Mucosa of descending colon (tissue), 3 donors: ENCODE measurements at regions not wholly inside any gene's neighbourhood (a gene's known extent, or its start where the extent isn't known, plus 50 kb on each side); places are given as distances from the start of the nearest gene placed in this dataset.

Experiments
- ATAC-seq: fragments of 200-7000 bp; cut with Tn5 transposase; one replicate; pipeline ENCODE4 v1.9.1; 2020; ENCODE audit warnings: mild to moderate bottlenecking, moderate library complexity
- DNase-seq, 3 donors: peaks; one replicate each; pipeline ENCODE4 v3.0.0-alpha.2; 2020
- H3K36me3 ChIP-seq: fragments of 200-600 bp; one replicate; pipeline ENCODE4 v1.8.0; 2021; ENCODE audit warnings: low read depth, mild to moderate bottlenecking
- H3K4me1 ChIP-seq: fragments of 200-600 bp; one replicate; pipeline ENCODE4 v1.8.0; 2021; ENCODE audit warnings: low read depth, mild to moderate bottlenecking
- H3K4me3 ChIP-seq: fragments of 200-600 bp; one replicate; pipeline ENCODE4 v1.8.0; 2021; ENCODE audit warnings: mild to moderate bottlenecking
- H3K9me3 ChIP-seq: fragments of 200-600 bp; one replicate; pipeline ENCODE4 v1.8.0; 2021; ENCODE audit warnings: mild to moderate bottlenecking
- intact Hi-C, 2 donors: fragments of 100-400 bp; cut with DNase I in 1 of 2; cut with micrococcal nuclease in 1 of 2; formaldehyde crosslinking; loops; one replicate each; pipeline versions ENCODE4 v1.11.0 to v1.11.1; 2022; cut with DNase I, micrococcal nuclease
- TF ChIP-seq, protein P1 (sequence below): fragments of 200-600 bp; IDR thresholded peaks from one replicate; pipeline ENCODE4 v1.8.0; 2022; ENCODE audit warnings: antibody characterized with exemption, mild to moderate bottlenecking
- donor health status: DM: no; HTN: no; CAD: no; lungs with moderate emphysema.
- donor health status: DM: no; HTN: no; CAD: no.
- donor health status: DM: no; HTN: yes; CAD: no.

- TF ChIP-seq, protein P1, sequence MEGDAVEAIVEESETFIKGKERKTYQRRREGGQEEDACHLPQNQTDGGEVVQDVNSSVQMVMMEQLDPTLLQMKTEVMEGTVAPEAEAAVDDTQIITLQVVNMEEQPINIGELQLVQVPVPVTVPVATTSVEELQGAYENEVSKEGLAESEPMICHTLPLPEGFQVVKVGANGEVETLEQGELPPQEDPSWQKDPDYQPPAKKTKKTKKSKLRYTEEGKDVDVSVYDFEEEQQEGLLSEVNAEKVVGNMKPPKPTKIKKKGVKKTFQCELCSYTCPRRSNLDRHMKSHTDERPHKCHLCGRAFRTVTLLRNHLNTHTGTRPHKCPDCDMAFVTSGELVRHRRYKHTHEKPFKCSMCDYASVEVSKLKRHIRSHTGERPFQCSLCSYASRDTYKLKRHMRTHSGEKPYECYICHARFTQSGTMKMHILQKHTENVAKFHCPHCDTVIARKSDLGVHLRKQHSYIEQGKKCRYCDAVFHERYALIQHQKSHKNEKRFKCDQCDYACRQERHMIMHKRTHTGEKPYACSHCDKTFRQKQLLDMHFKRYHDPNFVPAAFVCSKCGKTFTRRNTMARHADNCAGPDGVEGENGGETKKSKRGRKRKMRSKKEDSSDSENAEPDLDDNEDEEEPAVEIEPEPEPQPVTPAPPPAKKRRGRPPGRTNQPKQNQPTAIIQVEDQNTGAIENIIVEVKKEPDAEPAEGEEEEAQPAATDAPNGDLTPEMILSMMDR = no peak
- H3K4me3 ChIP-seq = no peak overlapping the region
- ATAC-seq (no peak), DNase-seq (no peak)
- H3K4me1 ChIP-seq = no peaks in the 10 kb centered on the region
- no peaks in the 10 kb centered on the region for H3K36me3 ChIP-seq
- no peaks in the 10 kb centered on the region for H3K9me3 ChIP-seq
- intact Hi-C loops = no loop called here
Observed at GRCh38 chr3:153757839-153758238, 363.4 kb upstream of the ARHGEF26 start.

DNA sequence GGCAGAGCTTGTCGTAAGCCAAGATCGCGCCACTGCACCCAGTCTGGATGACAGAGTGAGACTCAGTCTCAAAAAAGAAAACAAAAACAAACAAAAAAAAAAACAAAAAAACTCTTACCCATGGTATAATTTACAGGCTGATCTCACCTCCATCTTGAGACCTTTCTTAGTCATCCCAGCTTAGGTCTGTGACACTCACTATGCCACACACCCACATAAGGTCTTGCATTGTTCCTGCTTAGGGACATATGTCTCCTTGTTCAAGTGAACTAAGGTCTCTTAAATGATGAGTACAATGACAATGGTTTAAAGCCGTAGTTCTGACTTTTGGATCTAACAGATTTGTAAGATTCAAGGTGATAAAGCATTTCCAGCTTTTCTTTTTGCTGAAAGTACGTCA is 360.2 kb upstream of the ARHGEF26 start:
- no peak for ATAC-seq
- no peak for DNase-seq
- H3K36me3 ChIP-seq = no peaks in the 10 kb centered on the region
- TF ChIP-seq, protein P1 = no peak
- H3K4me1 ChIP-seq = no peaks in the 10 kb centered on the region
- no peak overlapping the region for H3K4me3 ChIP-seq
- intact Hi-C loops = loop anchor here in 1 of 2 donors (10.0 kb wide), 1 partner anchor 716 kb away; no protein-coding TSS in a partner anchor
- no peaks in the 10 kb centered on the region for H3K9me3 ChIP-seq

DNA sequence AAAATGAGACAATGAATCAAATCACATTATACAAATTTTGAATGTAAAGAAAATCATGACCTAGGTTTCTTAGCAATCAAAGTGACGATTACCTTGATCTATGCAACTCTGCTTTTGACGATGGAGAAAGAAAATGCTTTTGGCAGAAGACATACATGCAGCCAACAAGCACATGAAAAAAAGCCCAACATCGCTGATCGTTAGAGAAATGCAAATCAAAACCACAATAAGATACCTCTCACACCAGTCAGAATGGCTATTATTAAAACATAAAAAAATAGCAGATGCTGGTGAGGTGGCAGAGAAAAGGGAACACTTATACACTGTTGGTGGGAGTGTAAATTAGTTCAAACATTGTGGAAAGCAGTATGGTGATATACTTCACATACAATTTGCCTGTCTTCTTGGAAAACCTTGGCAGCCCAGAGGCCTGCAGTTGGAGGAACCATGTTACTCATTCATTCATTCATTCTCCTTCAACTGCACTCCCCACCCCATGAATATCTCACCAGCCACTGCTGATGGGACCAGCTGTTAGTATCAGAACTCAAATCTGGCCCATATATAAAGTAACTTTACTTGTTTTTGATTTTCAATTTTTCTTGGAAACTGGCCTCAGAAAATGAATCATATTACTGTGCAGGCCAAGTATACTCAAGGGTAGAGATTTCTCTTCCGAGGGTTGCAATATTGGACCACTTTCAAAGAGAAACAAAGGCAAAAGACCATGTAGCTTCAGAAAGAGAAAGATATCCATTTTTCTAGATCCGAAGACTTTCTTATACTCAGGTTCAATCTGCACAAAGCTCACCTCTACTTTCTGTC is 358.6 kb upstream of the ARHGEF26 start:
- H3K36me3 ChIP-seq = no peaks in the 10 kb centered on the region
- TF ChIP-seq, protein P1 = no peak
- no peaks in the 10 kb centered on the region for H3K9me3 ChIP-seq
- no peak for DNase-seq
- H3K4me3 ChIP-seq = no peak overlapping the region
- no peak for ATAC-seq
- intact Hi-C loops = loop anchor here in 1 of 2 donors (10.0 kb wide), 1 partner anchor 718 kb away; no protein-coding TSS in a partner anchor
- no peaks in the 10 kb centered on the region for H3K4me1 ChIP-seq

- H3K36me3 ChIP-seq = no peaks in the 10 kb centered on the region
- no peak for DNase-seq
- intact Hi-C loops = loop anchor here (2.0 to 10.0 kb wide), 3 partner anchors 63 to 741 kb away; no protein-coding TSS in a partner anchor
- H3K9me3 ChIP-seq = peaks cover 3% of the 10 kb centered on the region
- ATAC-seq = peak; percentile 35
- no peaks in the 10 kb centered on the region for H3K4me1 ChIP-seq
- no peak overlapping the region for H3K4me3 ChIP-seq
- TF ChIP-seq, protein P1 = no peak
Observed at GRCh38 chr3:153767601-153768560, 353.3 kb upstream of the ARHGEF26 start.

DNA sequence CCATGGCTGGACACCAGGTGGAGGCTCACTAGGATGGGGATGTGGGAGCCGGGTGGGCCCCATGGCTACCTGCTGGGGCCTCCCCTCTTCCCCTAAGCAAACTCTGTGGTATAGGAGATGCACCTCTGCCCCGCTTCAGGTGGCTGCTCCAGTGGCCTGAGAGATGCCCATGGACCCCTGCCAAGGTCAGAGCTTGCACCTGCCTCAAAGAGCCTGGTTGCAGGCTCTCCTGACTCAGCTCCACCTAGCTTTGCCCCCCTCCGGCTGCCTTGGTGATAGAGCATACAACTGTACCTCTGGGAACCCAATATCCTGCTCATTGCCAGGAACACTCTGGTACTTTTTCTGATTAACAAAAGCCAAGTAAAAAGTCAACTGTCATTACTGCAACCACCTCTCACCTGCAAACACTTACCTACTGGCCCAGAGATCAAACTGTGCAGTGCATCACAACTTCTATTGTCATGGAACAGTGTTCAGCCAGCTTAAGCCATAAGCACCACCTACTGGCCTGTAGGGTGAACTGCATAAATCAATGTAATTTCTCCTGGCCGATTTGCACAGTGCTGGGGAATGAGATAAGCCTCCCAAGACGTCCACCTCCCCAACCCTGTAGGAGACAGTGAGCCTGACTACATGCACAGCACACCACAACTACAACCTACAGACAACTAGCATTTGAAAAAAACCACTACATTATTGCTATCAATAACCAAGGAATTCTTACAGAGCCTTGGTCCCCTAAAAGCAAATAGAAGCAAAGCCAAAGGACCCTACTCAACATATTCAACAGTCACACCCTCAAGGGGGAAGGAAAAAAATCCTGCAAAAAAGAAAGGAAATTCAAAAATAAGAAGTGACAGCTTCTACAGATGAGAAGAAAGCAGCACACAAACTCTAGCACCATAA is 352.4 kb upstream of the ARHGEF26 start:
- TF ChIP-seq, protein P1 = peak; percentile 63
- Histone ChIP-seq H3K9me3 (peaks cover 3% of the 10 kb centered on the region), H3K4me1 (no peaks in the 10 kb centered on the region), H3K36me3 (no peaks in the 10 kb centered on the region), H3K4me3 (no peak overlapping the region)
- ATAC-seq (peak; percentile 98), DNase-seq (peak in 2 of 3 donors; percentile 28 to 68)
- intact Hi-C loops = loop anchor here (2.0 to 10.0 kb wide), 3 partner anchors 64 to 742 kb away; no protein-coding TSS in a partner anchor
